B cell (primary cell): ENCODE measurements at regions not wholly inside any gene's neighbourhood (a gene's known extent, or its start where the extent isn't known, plus 50 kb on each side); places are given as distances from the start of the nearest gene placed in this dataset.

ENCODE experiments used
- ATAC-seq: fragments of 200-7000 bp; cut with Tn5 transposase; one replicate; pipeline ENCODE4 v1.10.0; 2021; ENCODE audit warnings: low read depth, mild to moderate bottlenecking, moderate number of reproducible peaks, moderate library complexity
- CTCF ChIA-PET: fragments of 350-600 bp; sonication (Branson Sonifier 250); formaldehyde crosslinking; loops from one replicate; lab custom pipeline; 2021; ENCODE audit warnings: antibody characterized with exemption, inconsistent platforms; lab: Charles Lee
- POLR2A ChIA-PET: fragments of 350-600 bp; sonication (Branson Sonifier 250); formaldehyde crosslinking; loops from one replicate; lab custom pipeline; 2021; ENCODE audit warnings: antibody characterized with exemption; lab: Charles Lee
- DNase-seq: peaks from one replicate; pipeline ENCODE4 v3.0.0; 2013
- H2AFZ ChIP-seq: 2 replicates; pipeline ENCODE4 v1.6.1; 2012; ENCODE audit warnings: mild to moderate bottlenecking, low read depth, low read length; ENCODE audit not compliant: insufficient read depth, poor library complexity, severe bottlenecking
- H3K27ac ChIP-seq, 2 donors: 1 replicate in 1 of 2; 2 replicates in 1 of 2; pipeline ENCODE4 v1.5.1; 2012 to 2013; ENCODE audit warnings: low read length in 2 of 2, mild to moderate bottlenecking in 2 of 2, moderate library complexity in 1 of 2
- H3K27me3 ChIP-seq, 4 experiments: fragments of 200-600 bp in 1 of 4; sonication (generic) in 1 of 4; replicated peaks in 1 of 4; 1 replicate in 2 of 4; 2 replicates in 2 of 4; pipeline versions ENCODE4 v1.6.1 to v1.7.0; 2013 to 2016; ENCODE audit warnings: low read length in 3 of 4, mild to moderate bottlenecking in 2 of 4, mixed read lengths in 1 of 4, moderate library complexity in 1 of 4; ENCODE audit not compliant: insufficient read depth in 4 of 4, control insufficient read depth in 3 of 4; ENCODE audit errors: control extremely low read depth in 1 of 4
- H3K36me3 ChIP-seq, 2 experiments: replicated peaks in 1 of 2; 1 replicate in 1 of 2; 2 replicates in 1 of 2; pipeline versions ENCODE4 v1.6.1 to v1.7.1; 2013; ENCODE audit warnings: low read length in 1 of 2; ENCODE audit not compliant: insufficient read depth in 2 of 2, control insufficient read depth in 1 of 2; ENCODE audit errors: control extremely low read depth in 1 of 2, extremely low read depth in 1 of 2
- H3K4me1 ChIP-seq, 2 donors: fragments of 200-600 bp in 1 of 2; sonication (generic) in 1 of 2; 1 replicate in 1 of 2; 2 replicates in 1 of 2; pipeline versions ENCODE4 v1.5.1 to v1.6.1; 2013 to 2017; ENCODE audit warnings: low read length in 2 of 2; ENCODE audit not compliant: control insufficient read depth in 2 of 2, insufficient read depth in 2 of 2
- H3K4me2 ChIP-seq: replicated peaks from 2 replicates; pipeline ENCODE3; 2012; ENCODE audit warnings: mild to moderate bottlenecking, low read depth, low read length; ENCODE audit not compliant: poor library complexity, severe bottlenecking
- H3K4me3 ChIP-seq, 5 experiments: fragments of 200-600 bp in 1 of 5; sonication (generic) in 1 of 5; 1 replicate in 3 of 5; 2 replicates in 2 of 5; pipeline versions ENCODE4 v1.5.1 to v1.7.0; 2011 to 2016; ENCODE audit warnings: low read length in 4 of 5, mild to moderate bottlenecking in 4 of 5, low read depth in 2 of 5, control low read depth in 1 of 5, moderate library complexity in 1 of 5; ENCODE audit not compliant: insufficient read depth in 1 of 5; ENCODE audit errors: control extremely low read depth in 1 of 5, extremely low read depth in 1 of 5
- H3K79me2 ChIP-seq: fragments of 200-600 bp; sonication (generic); one replicate; pipeline ENCODE4 v1.6.0; 2016; ENCODE audit warnings: low read length; ENCODE audit not compliant: control insufficient read depth, insufficient read depth
- H3K9ac ChIP-seq: fragments of 200-600 bp; sonication (generic); 2 replicates; pipeline ENCODE4 v1.6.1; 2017; ENCODE audit warnings: mild to moderate bottlenecking, low read length, moderate library complexity
- H3K9me3 ChIP-seq, 3 donors: one replicate each; pipeline versions ENCODE4 v1.6.1 to v1.7.1; 2013; ENCODE audit warnings: low read length in 2 of 3; ENCODE audit not compliant: control insufficient read depth in 2 of 3, insufficient read depth in 1 of 3; ENCODE audit errors: control extremely low read depth in 1 of 3
- H4K20me1 ChIP-seq: 2 replicates; pipeline ENCODE4 v1.6.0; 2012; ENCODE audit warnings: mild to moderate bottlenecking, low read length; ENCODE audit not compliant: insufficient read depth, control insufficient read depth, poor library complexity, severe bottlenecking
- H3K27ac Mint-ChIP-seq: one replicate; pipeline ENCODE4 v1.8.0; 2021; ENCODE audit warnings: mixed read lengths
- H3K27me3 Mint-ChIP-seq: one replicate; pipeline ENCODE4 v1.8.0; 2021; ENCODE audit warnings: mixed read lengths
- H3K4me1 Mint-ChIP-seq: one replicate; pipeline ENCODE4 v1.8.0; 2021; ENCODE audit warnings: mixed read lengths
- H3K4me3 Mint-ChIP-seq: one replicate; pipeline ENCODE4 v1.8.0; 2021; ENCODE audit warnings: mixed read lengths
- H3K9me3 Mint-ChIP-seq: one replicate; pipeline ENCODE4 v1.8.0; 2022; ENCODE audit warnings: mixed read lengths; ENCODE audit not compliant: insufficient read depth
- CTCF ChIP-seq: fragments of 200-600 bp; IDR thresholded peaks from one replicate; pipeline ENCODE4 v1.8.0; 2022; ENCODE audit warnings: antibody characterized with exemption, mild to moderate bottlenecking
- EZH2 ChIP-seq: IDR thresholded peaks from 2 replicates; pipeline ENCODE4 v1.6.1; 2012; ENCODE audit warnings: borderline replicate concordance, low read depth, mild to moderate bottlenecking, moderate library complexity, low read length; ENCODE audit not compliant: insufficient read depth, poor library complexity, severe bottlenecking
- WGBS: methylation state at CpG from one replicate; pipeline ENCODE4 v1.1.5; 2013; ENCODE audit warnings: missing lambda C conversion rate; ENCODE audit not compliant: insufficient coverage; 5-methylcytosine and 5-hydroxymethylcytosine counted together
- intact Hi-C: fragments of 100-400 bp; cut with micrococcal nuclease; formaldehyde crosslinking; loops from one replicate; pipeline ENCODE4 v1.10.0; 2022

- Histone ChIP-seq H2AFZ (no peak overlapping the region), H3K4me3 (no peak overlapping the region), H3K4me1 (no peaks in the 10 kb centered on the region), H4K20me1 (no peaks in the 10 kb centered on the region), H3K27ac (no peak overlapping the region), H3K9me3 (no peaks in the 10 kb centered on the region), H3K4me2 (no peak overlapping the region), H3K27me3 (no peaks in the 10 kb centered on the region), H3K79me2 (no peaks in the 10 kb centered on the region), H3K36me3 (no peaks in the 10 kb centered on the region), H3K9ac (no peak overlapping the region)
- Mint-ChIP-seq H3K4me3 (no peak overlapping the region), H3K27ac (no peak overlapping the region), H3K27me3 (no peaks in the 10 kb centered on the region), H3K9me3 (no peaks in the 10 kb centered on the region), H3K4me1 (no peaks in the 10 kb centered on the region)
- no peak for ATAC-seq
- DNase-seq = no peak
- intact Hi-C loops = no loop called here
- no peak for TF ChIP-seq EZH2
- no peak for TF ChIP-seq CTCF
- ChIA-PET CTCF (no interaction called here), POLR2A (no interaction called here)
- 80% methylated on average over 1 of the region's 2 CpGs for WGBS
Measured at GRCh38 chr3:168815946-168816345, 720.2 kb upstream of the GOLIM4 start.

- Mint-ChIP-seq H3K27me3 (no peaks in the 10 kb centered on the region), H3K4me1 (no peaks in the 10 kb centered on the region), H3K27ac (no peak overlapping the region), H3K9me3 (no peaks in the 10 kb centered on the region), H3K4me3 (no peak overlapping the region)
- H3K4me3 ChIP-seq = no peak overlapping the region
- intact Hi-C loops = no loop called here
- H3K36me3 ChIP-seq = no peaks in the 10 kb centered on the region
- H3K27ac ChIP-seq = no peak overlapping the region
- 100% methylated on average over 1 of the region's 2 CpGs for WGBS
- no peak overlapping the region for H3K9ac ChIP-seq
- no peaks in the 10 kb centered on the region for H4K20me1 ChIP-seq
- ATAC-seq = no peak
- no peaks in the 10 kb centered on the region for H3K27me3 ChIP-seq
- POLR2A ChIA-PET = no interaction called here
- DNase-seq = no peak
- no peak for TF ChIP-seq EZH2
- TF ChIP-seq CTCF = no peak
- CTCF ChIA-PET = no interaction called here
- H2AFZ ChIP-seq = no peak overlapping the region
- no peak overlapping the region for H3K4me2 ChIP-seq
- H3K9me3 ChIP-seq = no peaks in the 10 kb centered on the region
- H3K79me2 ChIP-seq = no peaks in the 10 kb centered on the region
- H3K4me1 ChIP-seq = no peaks in the 10 kb centered on the region
Measured at GRCh38 chr3:168813225-168813802, 717.6 kb upstream of the GOLIM4 start.
